ENCODE measurements at regions not wholly inside any gene's neighbourhood (a gene's known extent, or its start where the extent isn't known, plus 50 kb on each side); places are given as distances from the start of the nearest gene placed in this dataset.
"Not testable (repeated sequence)": the region's sequence is repeated elsewhere in the genome, so short reads cannot be mapped to it uniquely, and the experiment has no call there.

GRCh38 chr10:2881720-2882620 lies 185.4 kb upstream of the PFKP start:
- Histone ChIP-seq H3K27me3 (ENCODE audit: control insufficient read depth in 1 of 2, insufficient read depth in 1 of 2, low read length in 2 of 2) (peaks cover 5 to 9% of the 10 kb centered on the region in 2 experiments), H3K27ac (ENCODE audit: low read length, poor library complexity, severe bottlenecking) (no peak overlapping the region), H2BK5ac (ENCODE audit: low read depth, low read length, poor library complexity, severe bottlenecking) (no peak overlapping the region), H3K23ac (ENCODE audit: low read length in 2 of 2) (no peak overlapping the region), H3K4ac (ENCODE audit: low read depth in 1 of 2, low read length in 2 of 2) (no peak overlapping the region), H4K91ac (ENCODE audit: low read length) (no peak overlapping the region), H3K18ac (ENCODE audit: low read depth in 1 of 2, low read length in 2 of 2) (no peak overlapping the region), H2AFZ (ENCODE audit: low read depth, low read length) (no peak overlapping the region), H3K9me3 (ENCODE audit: control insufficient read depth, low read length) (no peaks in the 10 kb centered on the region), H3K4me2 (ENCODE audit: low read length, poor library complexity, severe bottlenecking) (no peak overlapping the region), H3K79me1 (replicated peaks; ENCODE audit: low read length, poor library complexity, severe bottlenecking) (no peaks in the 10 kb centered on the region), H3K9ac (ENCODE audit: low read length) (no peak overlapping the region), H3K36me3 (ENCODE audit: control insufficient read depth in 1 of 2, insufficient read depth in 2 of 2, low read depth in 1 of 2, low read length in 2 of 2) (no peaks in the 10 kb centered on the region), H2BK12ac (ENCODE audit: low read length in 2 of 2) (no peak overlapping the region), H2BK15ac (ENCODE audit: low read depth, poor library complexity, severe bottlenecking) (no peak overlapping the region), H4K8ac (ENCODE audit: low read length) (no peak overlapping the region), H2AK5ac (ENCODE audit: low read length, severe bottlenecking) (no peak overlapping the region), H3K14ac (ENCODE audit: low read length in 2 of 2) (no peak overlapping the region), H3K4me1 (ENCODE audit: control insufficient read depth, insufficient read depth, low read depth, low read length) (no peaks in the 10 kb centered on the region), H2BK120ac (ENCODE audit: low read depth, low read length) (no peak overlapping the region), H3K4me3 (ENCODE audit: insufficient read depth in 1 of 2, low read depth in 1 of 2, low read length in 2 of 2) (no peak overlapping the region)
- DNase-seq = no peak
- 62% methylated on average over 6 of the region's 6 CpGs for WGBS

DNA sequence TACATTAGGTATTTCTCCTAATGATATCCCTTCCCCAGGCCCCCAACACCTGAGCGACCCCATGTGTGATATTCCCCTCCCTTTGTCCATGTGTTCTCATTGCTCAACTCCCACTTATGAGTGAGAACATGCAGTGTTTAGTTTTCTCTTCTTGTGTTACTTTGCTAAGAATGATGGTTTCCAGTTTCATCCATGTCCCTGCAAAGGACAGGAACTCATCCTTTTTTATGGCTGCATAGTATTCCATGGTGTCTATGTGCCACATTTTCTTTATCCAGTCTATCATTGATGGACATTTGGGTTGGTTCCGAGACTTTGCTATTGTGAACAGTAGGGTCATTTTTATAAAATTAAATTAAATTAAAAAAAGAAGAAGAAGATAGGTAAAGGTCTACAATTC lies 187.3 kb upstream of the PFKP start:
- H3K23ac ChIP-seq (ENCODE audit: low read length in 2 of 2); H3K4me1 ChIP-seq (ENCODE audit: control insufficient read depth, insufficient read depth, low read depth, low read length); H2AK5ac ChIP-seq (ENCODE audit: low read length, severe bottlenecking); H2BK5ac ChIP-seq (ENCODE audit: low read depth, low read length, poor library complexity, severe bottlenecking); H3K4me2 ChIP-seq (ENCODE audit: low read length, poor library complexity, severe bottlenecking); H2BK120ac ChIP-seq (ENCODE audit: low read depth, low read length); H4K91ac ChIP-seq (ENCODE audit: low read length); H2BK15ac ChIP-seq (ENCODE audit: low read depth, poor library complexity, severe bottlenecking); DNase-seq; H3K27me3 ChIP-seq (ENCODE audit: control insufficient read depth in 1 of 2, insufficient read depth in 1 of 2, low read length in 2 of 2); H3K79me1 ChIP-seq (replicated peaks; ENCODE audit: low read length, poor library complexity, severe bottlenecking); H3K18ac ChIP-seq (ENCODE audit: low read depth in 1 of 2, low read length in 2 of 2); H3K14ac ChIP-seq (ENCODE audit: low read length in 2 of 2); H2BK12ac ChIP-seq (ENCODE audit: low read length in 2 of 2); H3K4ac ChIP-seq (ENCODE audit: low read depth in 1 of 2, low read length in 2 of 2); H4K8ac ChIP-seq (ENCODE audit: low read length); H2AFZ ChIP-seq (ENCODE audit: low read depth, low read length); H3K4me3 ChIP-seq (ENCODE audit: insufficient read depth in 1 of 2, low read depth in 1 of 2, low read length in 2 of 2); H3K9me3 ChIP-seq (ENCODE audit: control insufficient read depth, low read length); H3K27ac ChIP-seq (ENCODE audit: low read length, poor library complexity, severe bottlenecking); H3K36me3 ChIP-seq (ENCODE audit: control insufficient read depth in 1 of 2, insufficient read depth in 2 of 2, low read depth in 1 of 2, low read length in 2 of 2); H3K9ac ChIP-seq (ENCODE audit: low read length): not testable (repeated sequence)
- WGBS = no CpG with 5 or more reads among the region's 2 CpGs

DNA sequence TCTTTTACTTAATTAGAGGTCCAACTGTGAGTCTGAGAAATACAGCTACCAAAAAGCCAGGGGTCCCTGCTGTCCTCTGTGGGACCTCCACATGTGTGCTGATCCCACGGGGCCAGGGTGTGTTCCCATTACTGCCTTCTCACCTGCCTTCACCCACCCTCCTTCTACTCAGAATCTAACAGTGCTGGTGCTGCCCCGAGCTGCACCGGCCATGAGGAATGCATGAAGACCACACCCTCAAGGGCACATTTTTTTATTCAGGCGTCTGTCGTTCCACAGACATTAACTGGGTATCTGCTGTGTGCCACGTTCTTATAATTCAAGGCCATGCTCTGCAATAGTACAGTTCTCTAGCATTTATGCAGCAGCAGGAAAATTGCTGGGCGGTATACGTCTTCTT lies 188.5 kb upstream of the PFKP start:
- Histone ChIP-seq H4K91ac (ENCODE audit: low read length) (no peak overlapping the region), H2BK120ac (ENCODE audit: low read depth, low read length) (no peak overlapping the region), H3K23ac (ENCODE audit: low read length in 2 of 2) (no peak overlapping the region), H3K4me1 (ENCODE audit: control insufficient read depth, insufficient read depth, low read depth, low read length) (no peaks in the 10 kb centered on the region), H2BK5ac (ENCODE audit: low read depth, low read length, poor library complexity, severe bottlenecking) (no peak overlapping the region), H3K4me2 (ENCODE audit: low read length, poor library complexity, severe bottlenecking) (no peak overlapping the region), H3K27me3 (ENCODE audit: control insufficient read depth in 1 of 2, insufficient read depth in 1 of 2, low read length in 2 of 2) (peaks cover 0 to 4% of the 10 kb centered on the region in 2 experiments), H3K9ac (ENCODE audit: low read length) (no peak overlapping the region), H3K4ac (ENCODE audit: low read depth in 1 of 2, low read length in 2 of 2) (no peak overlapping the region), H2BK12ac (ENCODE audit: low read length in 2 of 2) (no peak overlapping the region), H3K36me3 (ENCODE audit: control insufficient read depth in 1 of 2, insufficient read depth in 2 of 2, low read depth in 1 of 2, low read length in 2 of 2) (no peaks in the 10 kb centered on the region), H2BK15ac (ENCODE audit: low read depth, poor library complexity, severe bottlenecking) (no peak overlapping the region), H3K9me3 (ENCODE audit: control insufficient read depth, low read length) (no peaks in the 10 kb centered on the region), H3K4me3 (ENCODE audit: insufficient read depth in 1 of 2, low read depth in 1 of 2, low read length in 2 of 2) (no peak overlapping the region), H2AK5ac (ENCODE audit: low read length, severe bottlenecking) (no peak overlapping the region), H4K8ac (ENCODE audit: low read length) (no peak overlapping the region), H3K14ac (ENCODE audit: low read length in 2 of 2) (no peak overlapping the region), H3K79me1 (replicated peaks; ENCODE audit: low read length, poor library complexity, severe bottlenecking) (no peaks in the 10 kb centered on the region), H3K27ac (ENCODE audit: low read length, poor library complexity, severe bottlenecking) (no peak overlapping the region), H2AFZ (ENCODE audit: low read depth, low read length) (no peak overlapping the region), H3K18ac (ENCODE audit: low read depth in 1 of 2, low read length in 2 of 2) (no peak overlapping the region)
- no peak for DNase-seq
- WGBS = 81% methylated on average over 8 of the region's 8 CpGs

DNA sequence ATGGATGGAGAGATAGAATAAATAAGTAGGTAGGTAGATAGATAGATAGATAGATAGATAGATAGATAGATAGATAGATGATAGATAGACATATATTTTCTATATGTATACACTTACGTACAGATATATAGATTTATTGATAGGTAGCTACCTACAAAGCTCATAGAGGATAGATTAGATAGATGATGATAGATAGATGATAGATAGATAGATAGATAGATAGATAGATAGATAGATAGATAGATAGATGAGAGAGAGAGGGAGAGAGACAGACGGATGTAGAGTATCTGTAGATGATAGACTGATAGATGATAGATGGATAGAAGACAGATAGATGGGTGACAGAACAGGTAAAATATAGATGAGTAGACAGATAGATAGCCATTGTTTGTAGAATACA lies 191.3 kb upstream of the PFKP start:
- Histone ChIP-seq H3K18ac (ENCODE audit: low read depth in 1 of 2, low read length in 2 of 2) (no peak overlapping the region), H3K9me3 (ENCODE audit: control insufficient read depth, low read length) (no peaks in the 10 kb centered on the region), H3K4me1 (ENCODE audit: control insufficient read depth, insufficient read depth, low read depth, low read length) (no peaks in the 10 kb centered on the region), H4K91ac (ENCODE audit: low read length) (no peak overlapping the region), H2BK12ac (ENCODE audit: low read length in 2 of 2) (no peak overlapping the region), H2AFZ (ENCODE audit: low read depth, low read length) (no peak overlapping the region), H3K27me3 (ENCODE audit: control insufficient read depth in 1 of 2, insufficient read depth in 1 of 2, low read length in 2 of 2) (peaks cover 2 to 4% of the 10 kb centered on the region in 2 experiments), H3K4me2 (ENCODE audit: low read length, poor library complexity, severe bottlenecking) (no peak overlapping the region), H3K14ac (ENCODE audit: low read length in 2 of 2) (no peak overlapping the region), H3K36me3 (ENCODE audit: control insufficient read depth in 1 of 2, insufficient read depth in 2 of 2, low read depth in 1 of 2, low read length in 2 of 2) (no peaks in the 10 kb centered on the region), H3K4me3 (ENCODE audit: insufficient read depth in 1 of 2, low read depth in 1 of 2, low read length in 2 of 2) (no peak overlapping the region), H2AK5ac (ENCODE audit: low read length, severe bottlenecking) (no peak overlapping the region), H3K4ac (ENCODE audit: low read depth in 1 of 2, low read length in 2 of 2) (no peak overlapping the region), H3K9ac (ENCODE audit: low read length) (no peak overlapping the region), H3K79me1 (replicated peaks; ENCODE audit: low read length, poor library complexity, severe bottlenecking) (no peaks in the 10 kb centered on the region), H3K27ac (ENCODE audit: low read length, poor library complexity, severe bottlenecking) (no peak overlapping the region), H2BK5ac (ENCODE audit: low read depth, low read length, poor library complexity, severe bottlenecking) (no peak overlapping the region), H2BK120ac (ENCODE audit: low read depth, low read length) (no peak overlapping the region), H4K8ac (ENCODE audit: low read length) (no peak overlapping the region), H2BK15ac (ENCODE audit: low read depth, poor library complexity, severe bottlenecking) (no peak overlapping the region), H3K23ac (ENCODE audit: low read length in 2 of 2) (no peak overlapping the region)
- DNase-seq = no peak
- 71% methylated on average over 2 of the region's 2 CpGs for WGBS

Data from mesenchymal stem cell (in vitro differentiated cells and primary cell).